ENCODE measurements at regions not wholly inside any gene's neighbourhood (a gene's known extent, or its start where the extent isn't known, plus 50 kb on each side); places are given as distances from the start of the nearest gene placed in this dataset.
"Not testable (repeated sequence)": the region's sequence is repeated elsewhere in the genome, so short reads cannot be mapped to it uniquely, and the experiment has no call there.

- TF ChIP-seq, protein P1, sequence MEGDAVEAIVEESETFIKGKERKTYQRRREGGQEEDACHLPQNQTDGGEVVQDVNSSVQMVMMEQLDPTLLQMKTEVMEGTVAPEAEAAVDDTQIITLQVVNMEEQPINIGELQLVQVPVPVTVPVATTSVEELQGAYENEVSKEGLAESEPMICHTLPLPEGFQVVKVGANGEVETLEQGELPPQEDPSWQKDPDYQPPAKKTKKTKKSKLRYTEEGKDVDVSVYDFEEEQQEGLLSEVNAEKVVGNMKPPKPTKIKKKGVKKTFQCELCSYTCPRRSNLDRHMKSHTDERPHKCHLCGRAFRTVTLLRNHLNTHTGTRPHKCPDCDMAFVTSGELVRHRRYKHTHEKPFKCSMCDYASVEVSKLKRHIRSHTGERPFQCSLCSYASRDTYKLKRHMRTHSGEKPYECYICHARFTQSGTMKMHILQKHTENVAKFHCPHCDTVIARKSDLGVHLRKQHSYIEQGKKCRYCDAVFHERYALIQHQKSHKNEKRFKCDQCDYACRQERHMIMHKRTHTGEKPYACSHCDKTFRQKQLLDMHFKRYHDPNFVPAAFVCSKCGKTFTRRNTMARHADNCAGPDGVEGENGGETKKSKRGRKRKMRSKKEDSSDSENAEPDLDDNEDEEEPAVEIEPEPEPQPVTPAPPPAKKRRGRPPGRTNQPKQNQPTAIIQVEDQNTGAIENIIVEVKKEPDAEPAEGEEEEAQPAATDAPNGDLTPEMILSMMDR (conservative IDR thresholded peaks at IDR 0.05; ENCODE audit: low read length) = no peak
- no peak for DNase-seq (ENCODE audit: low read depth)
- H3K4me3 ChIP-seq (ENCODE audit: low read length) = no peak overlapping the region
These were observed 174.7 kb downstream of the MAP2K4 start for GRCh38 chr17:12195418-12195817.

GRCh38 chr17:12201294-12201880 is 180.7 kb downstream of the MAP2K4 start:
- DNase-seq (ENCODE audit: low read depth) = no peak
- H3K4me3 ChIP-seq (ENCODE audit: low read length) = no peak overlapping the region
- TF ChIP-seq, protein P1 (conservative IDR thresholded peaks at IDR 0.05; ENCODE audit: low read length) = no peak

GRCh38 chr17:12209632-12210191 is 189.0 kb downstream of the MAP2K4 start:
- no peak overlapping the region for H3K4me3 ChIP-seq (ENCODE audit: low read length)
- DNase-seq (ENCODE audit: low read depth) = no peak
- TF ChIP-seq, protein P1 (conservative IDR thresholded peaks at IDR 0.05; ENCODE audit: low read length) = no peak

GRCh38 chr17:12220714-12221439 is 200.2 kb downstream of the MAP2K4 start:
- DNase-seq (ENCODE audit: low read depth); H3K4me3 ChIP-seq (ENCODE audit: low read length): not testable (repeated sequence)

GRCh38 chr17:12222392-12222791 is 201.7 kb downstream of the MAP2K4 start:
- TF ChIP-seq, protein P1 (conservative IDR thresholded peaks at IDR 0.05; ENCODE audit: low read length) = no peak
- H3K4me3 ChIP-seq (ENCODE audit: low read length) = no peak overlapping the region
- no peak for DNase-seq (ENCODE audit: low read depth)

- DNase-seq (ENCODE audit: low read depth) = no peak
- no peak overlapping the region for H3K4me3 ChIP-seq (ENCODE audit: low read length)
- TF ChIP-seq, protein P1 (conservative IDR thresholded peaks at IDR 0.05; ENCODE audit: low read length) = no peak
These were observed 206.9 kb downstream of the MAP2K4 start for GRCh38 chr17:12227547-12227946.

DNA sequence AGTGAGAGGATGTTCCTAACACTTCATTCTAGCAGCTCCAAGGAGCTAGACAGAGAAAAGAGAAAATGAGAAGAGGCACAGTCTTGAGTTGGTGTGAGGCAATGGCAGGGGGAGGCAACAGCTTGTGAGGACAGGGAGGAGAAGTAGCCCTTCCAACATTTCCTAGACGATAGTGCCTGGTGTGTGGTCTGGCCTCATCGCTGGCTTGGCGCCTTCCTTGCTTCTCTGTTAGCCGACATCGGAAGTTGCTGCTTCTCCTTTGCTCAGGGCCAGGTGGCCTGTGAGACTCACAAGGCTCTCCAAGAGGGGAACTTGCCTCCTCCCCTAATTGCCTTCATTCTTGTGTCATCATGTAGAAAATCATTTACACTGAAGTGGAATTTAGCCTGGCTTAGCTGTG is 208.7 kb downstream of the MAP2K4 start:
- DNase-seq (ENCODE audit: low read depth) = no peak
- H3K4me3 ChIP-seq (ENCODE audit: low read length) = no peak overlapping the region
- TF ChIP-seq, protein P1 (conservative IDR thresholded peaks at IDR 0.05; ENCODE audit: low read length) = no peak

Data from AG10803 (cell line).